HepG2 (cell line): ENCODE measurements at regions not wholly inside any gene's neighbourhood (a gene's known extent, or its start where the extent isn't known, plus 50 kb on each side); places are given as distances from the start of the nearest gene placed in this dataset.

Experiments used
- ATAC-seq: fragments of 200-7000 bp; cut with Tn5 transposase; 3 replicates; pipeline ENCODE4 v1.9.1; 2020; ENCODE audit warnings: mild to moderate bottlenecking, moderate library complexity
- BruUV-seq: library from RNA; stranded (reverse); fragments of 400-500 nt; replicated peaks from 2 replicates; lab custom pipeline; 2021; lab: Mats Ljungman, UMichigan
- CTCF ChIA-PET: fragments of 300-600 bp; formaldehyde crosslinking; extraction: SDS; loops from one replicate; lab custom pipeline; 2021; ENCODE audit warnings: low total read pairs, inconsistent platforms, low intra/inter-chr PET ratio; lab: Yijun Ruan, JAX
- POLR2A ChIA-PET: fragments of 350-600 bp; sonication (Branson Sonifier 250); formaldehyde crosslinking; loops from one replicate; lab custom pipeline; 2020; ENCODE audit warnings: antibody characterized with exemption, inconsistent platforms; lab: Yijun Ruan, JAX
- DNase-seq: peaks from one replicate; pipeline ENCODE4 v3.0.0-alpha.2; 2015; ENCODE audit warnings: low spot score
- FAIRE-seq: peaks from 3 replicates; lab custom pipeline; 2011; peaks lifted over from hg19 to GRCh38; lab: Jason Lieb, UNC
- H2AFZ ChIP-seq: one replicate; pipeline ENCODE4 v1.6.1; 2011; ENCODE audit warnings: low read length, inconsistent platforms
- H3K27ac ChIP-seq: fragments of 300-600 bp; 3 replicates; pipeline ENCODE4 v1.8.0; 2011; ENCODE audit warnings: mixed run types, mild to moderate bottlenecking, mixed read lengths, low read length, inconsistent platforms; ENCODE audit not compliant: insufficient read depth; ENCODE audit errors: extremely low read length
- H3K27me3 ChIP-seq, 2 experiments: fragments of 200-600 bp in 1 of 2; 2 replicates in 1 of 2; 3 replicates in 1 of 2; pipeline versions ENCODE4 v1.6.0 to v1.8.0; 2011; ENCODE audit warnings: low read length in 2 of 2, mild to moderate bottlenecking in 2 of 2, moderate library complexity in 2 of 2, inconsistent platforms in 1 of 2; ENCODE audit not compliant: insufficient read depth in 2 of 2, control insufficient read depth in 1 of 2
- H3K36me3 ChIP-seq, 2 experiments: fragments of 200-600 bp in 1 of 2; replicated peaks in 1 of 2; 2 replicates in 1 of 2; 3 replicates in 1 of 2; pipeline versions ENCODE4 v1.5.1 to v1.8.0; 2011; ENCODE audit warnings: low read length in 2 of 2, inconsistent platforms in 1 of 2; ENCODE audit not compliant: insufficient read depth in 2 of 2, control insufficient read depth in 1 of 2
- H3K4me1 ChIP-seq: 2 replicates; pipeline ENCODE4 v1.5.1; 2012; ENCODE audit warnings: low read length, inconsistent platforms; ENCODE audit not compliant: insufficient read depth
- H3K4me2 ChIP-seq: 2 replicates; pipeline ENCODE4 v1.6.0; 2011; ENCODE audit warnings: low read depth, low read length, inconsistent platforms
- H3K4me3 ChIP-seq, 3 experiments: fragments of 200-600 bp in 1 of 3; sonication (generic), shearing (Covaris generic) in 1 of 3; replicated peaks in 1 of 3; 2 replicates each; pipeline ENCODE4 v1.5.1; 2011 to 2016; ENCODE audit warnings: low read length in 3 of 3, inconsistent platforms in 2 of 3, low read depth in 2 of 3, mild to moderate bottlenecking in 2 of 3, control low read depth in 1 of 3, mixed read lengths in 1 of 3; ENCODE audit not compliant: insufficient read depth in 1 of 3
- H3K79me2 ChIP-seq: one replicate; pipeline ENCODE4 v1.6.1; 2011; ENCODE audit warnings: low read length, inconsistent platforms; ENCODE audit not compliant: insufficient read depth
- H3K9ac ChIP-seq: 2 replicates; pipeline ENCODE4 v1.6.0; 2011; ENCODE audit warnings: mild to moderate bottlenecking, low read depth, low read length, inconsistent platforms; ENCODE audit not compliant: insufficient read depth
- H3K9me3 ChIP-seq: 2 replicates; pipeline ENCODE4 v1.5.1; 2012; ENCODE audit warnings: mild to moderate bottlenecking, low read length
- H4K20me1 ChIP-seq: 2 replicates; pipeline ENCODE4 v1.6.0; 2011; ENCODE audit warnings: inconsistent platforms, mild to moderate bottlenecking, low read length, moderate library complexity; ENCODE audit not compliant: insufficient read depth
- BRF2 ChIP-seq: sonication (generic); formaldehyde crosslinking; IDR thresholded peaks from 2 replicates; pipeline ENCODE4 v1.8.1; 2022; ENCODE audit warnings: mild to moderate bottlenecking, missing genetic modification reagents
- MXD1 ChIP-seq: sonication (generic); formaldehyde crosslinking; IDR thresholded peaks from 2 replicates; pipeline ENCODE4 v1.4.0; 2020; ENCODE audit warnings: mild to moderate bottlenecking, missing genetic modification reagents
- NR2F2 ChIP-seq: IDR thresholded peaks from 2 replicates; pipeline ENCODE4 v1.6.1; 2012; ENCODE audit warnings: low read depth, inconsistent platforms, borderline replicate concordance
- PHF20 ChIP-seq: sonication (generic); formaldehyde crosslinking; IDR thresholded peaks from 2 replicates; pipeline ENCODE4 v1.5.0; 2020; ENCODE audit warnings: mild to moderate bottlenecking, missing genetic modification reagents
- TGIF2 ChIP-seq: IDR thresholded peaks from 2 replicates; pipeline ENCODE4 v1.6.1; 2016; ENCODE audit warnings: control low read depth, missing compliant biosample characterization
- ZFAT ChIP-seq: sonication (generic); formaldehyde crosslinking; conservative IDR thresholded peaks from 2 replicates; pipeline ENCODE4 v1.8.1; 2023; ENCODE audit warnings: missing genetic modification reagents, inconsistent platforms
- ZNF256 ChIP-seq: sonication (generic); formaldehyde crosslinking; conservative IDR thresholded peaks from 2 replicates; pipeline ENCODE4 v1.4.0; 2020; ENCODE audit warnings: missing genetic modification reagents
- ZNF326 ChIP-seq: sonication (generic); formaldehyde crosslinking; IDR thresholded peaks from 2 replicates; pipeline ENCODE4 v1.4.0; 2020; ENCODE audit warnings: missing genetic modification reagents, borderline replicate concordance
- ZNF816 ChIP-seq: sonication (generic); formaldehyde crosslinking; IDR thresholded peaks from 2 replicates; pipeline ENCODE4 v1.8.0; 2022; ENCODE audit warnings: missing genetic modification reagents, mild to moderate bottlenecking, borderline replicate concordance
- ZNF883 ChIP-seq: sonication (generic); formaldehyde crosslinking; IDR thresholded peaks from 2 replicates; pipeline ENCODE4 v1.5.1; 2020; ENCODE audit warnings: mild to moderate bottlenecking, missing genetic modification reagents; ENCODE audit errors: not compliant biosample characterization
- WGBS: methylation state at CpG from one replicate; pipeline ENCODE4 v1.1.6; 2017; ENCODE audit warnings: low lambda C conversion rate; 5-methylcytosine and 5-hydroxymethylcytosine counted together
- in situ Hi-C: cut with HindIII; loops from 2 replicates; pipeline ENCODE4 v1.10.0; 2017; ENCODE audit warnings: low pct_unique_long_range_greater_than_20kb; ENCODE audit not compliant: extremely low pct_ligation_motif_present
- intact Hi-C: fragments of 100-400 bp; cut with micrococcal nuclease; formaldehyde crosslinking; loops from one replicate; pipeline ENCODE4 v1.10.0; 2022; ENCODE audit not compliant: unreplicated experiment

- H3K9ac ChIP-seq, result no peak overlapping the region
- DNase-seq (no peak), ATAC-seq (no peak), FAIRE-seq (no peak)
- TF ChIP-seq PHF20 (no peak), ZFAT (CRISPR knock-in tag) (no peak), ZNF816 (CRISPR knock-in tag) (no peak), ZNF326 (no peak), NR2F2 (no peak), BRF2 (CRISPR knock-in tag) (no peak), MXD1 (no peak), TGIF2 (no peak), ZNF883 (CRISPR knock-in tag) (no peak), ZNF256 (CRISPR knock-in tag) (no peak)
- CTCF ChIA-PET, result interaction anchor here (3.7 kb wide), 1 partner anchor 260 kb away, joined by 16 read pairs; no protein-coding TSS in a partner anchor
- no peak overlapping the region for H3K4me3 ChIP-seq
- no TSS peak for BruUV-seq
- intact Hi-C loops (no loop called here), in situ Hi-C loops (no loop called here)
- H3K27me3 ChIP-seq, result peaks cover 2 to 9% of the 10 kb centered on the region in 2 experiments; a peak in 3 of 5 replicates
- no peaks in the 10 kb centered on the region for H4K20me1 ChIP-seq
- no peak overlapping the region for H3K4me2 ChIP-seq
- no peaks in the 10 kb centered on the region for H3K9me3 ChIP-seq
- H3K4me1 ChIP-seq, result no peaks in the 10 kb centered on the region
- POLR2A ChIA-PET, result no interaction called here
- H2AFZ ChIP-seq, result no peak overlapping the region
- H3K27ac ChIP-seq, result no peak overlapping the region
- H3K79me2 ChIP-seq, result no peaks in the 10 kb centered on the region
- no peaks in the 10 kb centered on the region for H3K36me3 ChIP-seq
- 71% methylated on average over 6 of the region's 9 CpGs for WGBS
Measured at GRCh38 chr15:66864086-66864830, 162.2 kb downstream of the SMAD6 start.
